Adrenal gland (tissue), 9 donors: ENCODE measurements at regions not wholly inside any gene's neighbourhood (a gene's known extent, or its start where the extent isn't known, plus 50 kb on each side); places are given as distances from the start of the nearest gene placed in this dataset.

Experiments
- DNase-seq, 7 donors: peaks; one replicate each; pipeline ENCODE4 v3.0.0-alpha.2; 2019 to 2020
- H3K27ac ChIP-seq, 5 donors: fragments of 200-600 bp; sonication (generic) in 4 of 5; 1 replicate in 3 of 5; 2 replicates in 2 of 5; pipeline versions ENCODE4 v1.5.1 to v1.8.0; 2016 to 2020; ENCODE audit warnings: mild to moderate bottlenecking in 1 of 5
- H3K27me3 ChIP-seq: fragments of 200-600 bp; 2 replicates; pipeline ENCODE4 v1.8.0; 2021
- H3K36me3 ChIP-seq, 2 donors: fragments of 200-600 bp; replicated peaks in 1 of 2; 1 replicate in 1 of 2; 2 replicates in 1 of 2; pipeline versions ENCODE4 v1.5.1 to v1.8.0; 2018 to 2022
- H3K4me1 ChIP-seq, 2 donors: fragments of 200-600 bp; replicated peaks in 1 of 2; 1 replicate in 1 of 2; 2 replicates in 1 of 2; pipeline versions ENCODE4 v1.5.1 to v1.8.0; 2018 to 2021
- H3K4me3 ChIP-seq, 4 donors: fragments of 200-600 bp; sonication (generic) in 3 of 4; one replicate each; pipeline ENCODE4 v1.5.1; 2016 to 2018
- H3K9me3 ChIP-seq, 3 donors: fragments of 200-600 bp; sonication (generic) in 1 of 3; replicated peaks in 1 of 3; 1 replicate in 2 of 3; 2 replicates in 1 of 3; pipeline versions ENCODE4 v1.5.1 to v1.8.0; 2016 to 2021
- POLR2A ChIP-seq, 2 donors: fragments of 450-650 bp; IDR thresholded peaks; one replicate each; pipeline ENCODE4 v1.6.1; 2017; ENCODE audit warnings: antibody characterized with exemption in 2 of 2, mild to moderate bottlenecking in 2 of 2, moderate library complexity in 1 of 2
- WGBS, 4 donors: extraction: QIAGEN DNeasy Blood & Tissue Kit in 2 of 4; methylation state at CpG; one replicate each; pipeline versions ENCODE4 v1.1.5 to v1.1.7; 2013 to 2017; 5-methylcytosine and 5-hydroxymethylcytosine counted together
- intact Hi-C, 2 donors: fragments of 100-400 bp; cut with DNase I; formaldehyde crosslinking; loops; one replicate each; pipeline versions ENCODE4 v1.14.1 to v1.15.0; 2022 to 2023
- TF ChIP-seq, protein P1 (sequence below), 6 experiments: fragments of 450-650 bp in 4 of 6; fragments of 200-600 bp in 2 of 6; sonication (generic) in 1 of 6; IDR thresholded peaks; 1 replicate in 5 of 6; 2 replicates in 1 of 6; pipeline versions ENCODE4 v1.5.1 to v1.8.0; 2016 to 2021; ENCODE audit warnings: antibody characterized with exemption in 6 of 6, mild to moderate bottlenecking in 2 of 6, moderate library complexity in 1 of 6
- donor health status: healthy with polysubstance abuse.
- donor health status: Bipolar disorder and iron deficiency.
- donor health status: DM: yes; HTN: yes; CAD: no.
- donor health status: DM: no; HTN: no; CAD: no.
- donor health status: DM: no; HTN: no; CAD: no.

DNA sequence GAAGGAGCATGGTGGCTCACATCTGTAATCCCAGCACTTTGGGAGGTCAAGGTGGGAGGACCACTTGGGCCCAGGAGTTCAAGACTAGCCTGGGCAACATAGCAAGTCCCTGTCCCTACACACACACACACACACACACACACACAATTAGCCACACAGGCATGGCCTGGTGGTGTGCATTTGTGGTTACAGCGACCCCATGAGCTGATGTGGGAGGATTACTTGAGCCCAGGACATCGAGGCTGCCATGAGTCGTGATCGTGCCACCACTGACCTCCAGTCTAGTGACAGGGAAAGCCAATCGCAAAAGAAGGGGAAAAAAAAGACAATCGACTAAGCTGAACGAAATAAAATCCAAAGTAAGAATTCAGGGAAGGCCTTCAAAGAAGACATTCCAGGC, 67.9 kb downstream of the TBX3 start:
- intact Hi-C loops: no loop called here
- Histone ChIP-seq H3K27ac (no peak overlapping the region), H3K4me1 (no peaks in the 10 kb centered on the region), H3K36me3 (no peaks in the 10 kb centered on the region), H3K27me3 (no peaks in the 10 kb centered on the region), H3K4me3 (no peak overlapping the region), H3K9me3 (no peaks in the 10 kb centered on the region)
- TF ChIP-seq POLR2A (IDR thresholded peaks at IDR 0.05): no peak
- TF ChIP-seq, protein P1, sequence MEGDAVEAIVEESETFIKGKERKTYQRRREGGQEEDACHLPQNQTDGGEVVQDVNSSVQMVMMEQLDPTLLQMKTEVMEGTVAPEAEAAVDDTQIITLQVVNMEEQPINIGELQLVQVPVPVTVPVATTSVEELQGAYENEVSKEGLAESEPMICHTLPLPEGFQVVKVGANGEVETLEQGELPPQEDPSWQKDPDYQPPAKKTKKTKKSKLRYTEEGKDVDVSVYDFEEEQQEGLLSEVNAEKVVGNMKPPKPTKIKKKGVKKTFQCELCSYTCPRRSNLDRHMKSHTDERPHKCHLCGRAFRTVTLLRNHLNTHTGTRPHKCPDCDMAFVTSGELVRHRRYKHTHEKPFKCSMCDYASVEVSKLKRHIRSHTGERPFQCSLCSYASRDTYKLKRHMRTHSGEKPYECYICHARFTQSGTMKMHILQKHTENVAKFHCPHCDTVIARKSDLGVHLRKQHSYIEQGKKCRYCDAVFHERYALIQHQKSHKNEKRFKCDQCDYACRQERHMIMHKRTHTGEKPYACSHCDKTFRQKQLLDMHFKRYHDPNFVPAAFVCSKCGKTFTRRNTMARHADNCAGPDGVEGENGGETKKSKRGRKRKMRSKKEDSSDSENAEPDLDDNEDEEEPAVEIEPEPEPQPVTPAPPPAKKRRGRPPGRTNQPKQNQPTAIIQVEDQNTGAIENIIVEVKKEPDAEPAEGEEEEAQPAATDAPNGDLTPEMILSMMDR (IDR thresholded peaks at IDR 0.05): no peak
- WGBS, 4 donors: 85 to 88% (median 88%) methylated on average over 7 of the region's 7 CpGs
- DNase-seq: no peak

DNA sequence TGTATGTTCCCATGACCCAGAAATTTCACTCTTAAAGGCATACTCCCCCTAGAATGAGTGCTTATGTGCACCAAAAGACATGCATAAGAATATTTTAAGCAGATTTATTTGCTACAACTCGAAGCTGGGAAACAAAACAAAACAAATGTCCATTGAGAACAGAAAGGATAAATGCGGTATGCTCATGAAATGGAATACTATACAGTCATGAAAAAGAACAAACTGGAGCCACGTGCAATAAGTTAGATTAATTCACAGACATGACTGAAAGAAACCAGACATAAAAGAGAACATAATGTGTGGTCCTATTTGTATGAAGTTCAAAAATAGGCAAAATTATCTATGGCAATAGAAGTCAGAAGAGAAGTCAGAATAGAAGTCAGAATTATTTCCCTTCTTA, 69.9 kb downstream of the TBX3 start:
- DNase-seq: no peak
- H3K27me3 ChIP-seq: no peaks in the 10 kb centered on the region
- H3K4me1 ChIP-seq: no peaks in the 10 kb centered on the region
- H3K4me3 ChIP-seq: no peak overlapping the region
- no peaks in the 10 kb centered on the region for H3K9me3 ChIP-seq
- H3K27ac ChIP-seq: no peak overlapping the region
- 66 to 73% (median 70%) methylated on average over 3 of the region's 3 CpGs for WGBS, 4 donors
- TF ChIP-seq, protein P1 (IDR thresholded peaks at IDR 0.05): no peak
- no peak for TF ChIP-seq POLR2A (IDR thresholded peaks at IDR 0.05)
- intact Hi-C loops: no loop called here
- H3K36me3 ChIP-seq: no peaks in the 10 kb centered on the region

DNA sequence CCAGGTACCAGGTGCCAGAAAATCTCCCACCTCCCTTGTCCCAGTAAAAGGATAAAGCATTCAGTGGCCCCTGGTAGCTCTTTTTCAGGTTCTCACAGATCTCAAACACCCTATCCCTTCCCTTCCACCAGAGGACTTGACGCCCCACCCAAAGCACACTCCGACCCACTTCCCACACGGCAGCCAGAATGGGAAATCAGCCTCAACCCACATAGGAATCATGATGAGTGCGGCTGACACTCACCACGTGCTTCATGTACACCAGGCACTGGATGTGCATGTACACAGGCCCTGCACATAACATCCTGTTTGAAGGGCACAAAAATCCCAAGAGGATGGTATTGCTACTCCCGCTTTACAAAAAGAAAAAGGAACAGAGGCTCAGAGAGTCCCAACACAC, 71.9 kb downstream of the TBX3 start:
- H3K27me3 ChIP-seq: no peaks in the 10 kb centered on the region
- intact Hi-C loops: no loop called here
- TF ChIP-seq POLR2A (IDR thresholded peaks at IDR 0.05): no peak
- TF ChIP-seq, protein P1 (IDR thresholded peaks at IDR 0.05): no peak
- no peak overlapping the region for H3K27ac ChIP-seq
- no peak for DNase-seq
- no peaks in the 10 kb centered on the region for H3K4me1 ChIP-seq
- H3K4me3 ChIP-seq: no peak overlapping the region
- 85 to 88% (median 87%) methylated on average over 4 to 6 of the region's 6 CpGs for WGBS, 4 donors
- no peaks in the 10 kb centered on the region for H3K36me3 ChIP-seq
- no peaks in the 10 kb centered on the region for H3K9me3 ChIP-seq

DNA sequence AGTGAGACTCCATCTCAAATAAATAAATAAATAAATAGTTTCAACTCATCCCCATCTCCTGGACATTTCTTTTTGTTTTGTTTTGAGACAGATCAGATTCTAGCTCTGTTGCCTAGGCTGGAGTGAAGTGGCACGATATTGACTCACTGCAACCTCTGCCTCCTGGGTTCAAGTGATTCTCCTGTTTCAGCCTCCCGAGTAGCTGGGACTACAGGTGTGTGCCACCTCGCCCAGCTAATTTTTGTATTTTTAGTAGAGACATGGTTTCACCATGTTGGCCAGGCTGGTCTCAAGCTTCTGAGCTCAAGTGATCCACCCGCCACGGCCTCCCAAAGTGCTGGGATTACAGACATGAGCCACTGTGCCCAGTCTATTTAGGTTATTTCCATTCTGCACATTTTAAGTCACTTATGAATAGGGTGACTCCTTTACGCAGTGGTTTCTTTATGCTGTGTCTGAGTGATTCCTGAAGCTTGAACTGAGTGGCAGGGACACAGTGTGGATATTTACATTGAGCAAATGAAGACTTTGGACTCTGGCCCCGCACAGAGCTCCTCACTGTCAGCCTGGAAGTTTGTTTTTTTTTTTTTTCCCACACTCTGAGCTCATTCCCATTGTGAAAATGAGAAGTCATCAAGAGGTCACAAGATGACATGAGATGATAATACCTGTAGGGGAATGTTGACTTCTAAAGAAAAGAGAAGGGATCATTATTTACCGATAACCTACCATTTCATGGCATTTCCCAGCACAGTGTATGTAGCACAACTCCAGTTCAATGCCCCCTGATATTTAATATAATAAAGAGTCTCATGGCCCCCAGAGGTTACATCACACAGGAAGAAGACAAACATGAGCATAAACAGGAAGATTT, 72.6 kb downstream of the TBX3 start:
- Histone ChIP-seq H3K4me1 (no peaks in the 10 kb centered on the region), H3K4me3 (no peak overlapping the region), H3K36me3 (no peaks in the 10 kb centered on the region), H3K27ac (no peak overlapping the region), H3K9me3 (no peaks in the 10 kb centered on the region), H3K27me3 (no peaks in the 10 kb centered on the region)
- intact Hi-C loops: no loop called here
- WGBS, 4 donors: 82 to 92% (median 84%) methylated on average over 8 of the region's 8 CpGs
- TF ChIP-seq, protein P1 (IDR thresholded peaks at IDR 0.05): no peak
- no peak for TF ChIP-seq POLR2A (IDR thresholded peaks at IDR 0.05)
- no peak for DNase-seq
